Neural crest cell (in vitro differentiated cells): ENCODE measurements at regions not wholly inside any gene's neighbourhood (a gene's known extent, or its start where the extent isn't known, plus 50 kb on each side); places are given as distances from the start of the nearest gene placed in this dataset.

Experiments
- DNase-seq: peaks from one replicate; pipeline ENCODE4 v3.0.0; 2021; ENCODE audit warnings: low read depth, mixed read lengths, low spot score
- H3K27ac Mint-ChIP-seq: one replicate; pipeline ENCODE4 v1.8.0; 2021; ENCODE audit warnings: mild to moderate bottlenecking, mixed read lengths; ENCODE audit not compliant: unreplicated experiment
- H3K27me3 Mint-ChIP-seq: 2 replicates; pipeline ENCODE4 v1.8.0; 2021; ENCODE audit warnings: low read depth, mild to moderate bottlenecking, mixed read lengths
- H3K36me3 Mint-ChIP-seq: 2 replicates; pipeline ENCODE4 v1.8.0; 2021; ENCODE audit warnings: low read depth, mild to moderate bottlenecking, mixed read lengths
- H3K4me1 Mint-ChIP-seq: 2 replicates; pipeline ENCODE4 v1.8.0; 2021; ENCODE audit warnings: mixed read lengths
- H3K4me3 Mint-ChIP-seq: one replicate; pipeline ENCODE4 v1.8.0; 2021; ENCODE audit warnings: mild to moderate bottlenecking, mixed read lengths
- H3K9me3 Mint-ChIP-seq: 2 replicates; pipeline ENCODE4 v1.8.0; 2021; ENCODE audit warnings: mixed read lengths
- CTCF ChIP-seq: fragments of 200-600 bp; sonication (generic); conservative IDR thresholded peaks from 2 replicates; pipeline ENCODE4 v1.5.0; 2021; ENCODE audit warnings: antibody characterized with exemption, mild to moderate bottlenecking

- TF ChIP-seq CTCF, result no peak
- Mint-ChIP-seq H3K36me3 (peaks cover 3% of the 10 kb centered on the region), H3K27ac (no peak overlapping the region), H3K27me3 (no peaks in the 10 kb centered on the region), H3K9me3 (peaks cover 4% of the 10 kb centered on the region), H3K4me3 (no peak overlapping the region), H3K4me1 (no peaks in the 10 kb centered on the region)
- DNase-seq, result no peak
Observed at GRCh38 chr2:57834666-57835065, 211.9 kb upstream of the VRK2 start.

- no peak for DNase-seq
- no peak for TF ChIP-seq CTCF
Observed at GRCh38 chr2:57842531-57842930, 204.1 kb upstream of the VRK2 start.

GRCh38 chr2:57843158-57843557 lies 203.4 kb upstream of the VRK2 start:
- H3K27ac Mint-ChIP-seq, result no peak overlapping the region
- H3K27me3 Mint-ChIP-seq, result no peaks in the 10 kb centered on the region
- no peaks in the 10 kb centered on the region for H3K4me1 Mint-ChIP-seq
- peaks cover 3% of the 10 kb centered on the region for H3K36me3 Mint-ChIP-seq
- DNase-seq, result no peak
- no peak overlapping the region for H3K4me3 Mint-ChIP-seq
- TF ChIP-seq CTCF, result no peak
- peaks cover 7% of the 10 kb centered on the region for H3K9me3 Mint-ChIP-seq

More at GRCh38 chr2:57842531-57842930, 204.1 kb upstream of the VRK2 start:
- H3K4me1 Mint-ChIP-seq, result no peaks in the 10 kb centered on the region
- H3K4me3 Mint-ChIP-seq, result no peak overlapping the region
- no peaks in the 10 kb centered on the region for H3K27me3 Mint-ChIP-seq
- no peak overlapping the region for H3K27ac Mint-ChIP-seq
- H3K9me3 Mint-ChIP-seq, result peaks cover 5% of the 10 kb centered on the region
- H3K36me3 Mint-ChIP-seq, result peaks cover 3% of the 10 kb centered on the region

- Mint-ChIP-seq H3K9me3 (peaks cover 7% of the 10 kb centered on the region), H3K4me3 (no peak overlapping the region), H3K36me3 (peaks cover 3% of the 10 kb centered on the region), H3K27ac (no peak overlapping the region), H3K27me3 (no peaks in the 10 kb centered on the region), H3K4me1 (no peaks in the 10 kb centered on the region)
- no peak for DNase-seq
- TF ChIP-seq CTCF, result no peak
Observed at GRCh38 chr2:57848723-57849122, 197.9 kb upstream of the VRK2 start.

- no peaks in the 10 kb centered on the region for H3K4me1 Mint-ChIP-seq
- H3K36me3 Mint-ChIP-seq, result peaks cover 3% of the 10 kb centered on the region
- peaks cover 7% of the 10 kb centered on the region for H3K9me3 Mint-ChIP-seq
- H3K4me3 Mint-ChIP-seq, result no peak overlapping the region
- no peaks in the 10 kb centered on the region for H3K27me3 Mint-ChIP-seq
- no peak for DNase-seq
- TF ChIP-seq CTCF, result no peak
- no peak overlapping the region for H3K27ac Mint-ChIP-seq
Observed at GRCh38 chr2:57849843-57850242, 196.8 kb upstream of the VRK2 start.
